GM23338 (cell line): ENCODE measurements at regions not wholly inside any gene's neighbourhood (a gene's known extent, or its start where the extent isn't known, plus 50 kb on each side); places are given as distances from the start of the nearest gene placed in this dataset.

Experiments
- CREB1 ChIP-seq: fragments of 250-450 bp; sonication (Bioruptor Pico); IDR thresholded peaks from 2 replicates; pipeline ENCODE4 v1.5.0; 2020; ENCODE audit warnings: low read depth, mild to moderate bottlenecking, moderate library complexity
- EZH2 ChIP-seq: fragments of 200-600 bp; sonication (generic); IDR thresholded peaks from one replicate; pipeline ENCODE4 v1.8.0; 2017; ENCODE audit warnings: antibody characterized with exemption, mild to moderate bottlenecking, low read depth; ENCODE audit not compliant: unreplicated experiment
- EZH2phosphoT487 ChIP-seq: fragments of 200-600 bp; sonication (generic); IDR thresholded peaks from one replicate; pipeline ENCODE4 v1.8.1; 2018; ENCODE audit warnings: antibody characterized with exemption; ENCODE audit not compliant: unreplicated experiment
- POLR2AphosphoS5 ChIP-seq: IDR thresholded peaks from 2 replicates; pipeline ENCODE4 v1.6.1; 2016; ENCODE audit warnings: antibody characterized with exemption, low read depth
- ZNF331 ChIP-seq: fragments of 250-450 bp; sonication (Bioruptor Pico); IDR thresholded peaks from 2 replicates; pipeline ENCODE4 v1.5.0; 2020; ENCODE audit warnings: low read depth, mild to moderate bottlenecking, moderate library complexity
- TF ChIP-seq, protein P1 (sequence below), 2 experiments: fragments of 200-600 bp in 1 of 2; sonication (generic) in 1 of 2; conservative IDR thresholded peaks; 2 replicates each; pipeline versions ENCODE4 v1.5.1 to v1.6.1; 2016 to 2017; ENCODE audit warnings: antibody characterized with exemption in 2 of 2, low read depth in 2 of 2, mild to moderate bottlenecking in 2 of 2, moderate library complexity in 1 of 2
- TF ChIP-seq, protein P2 (sequence below): IDR thresholded peaks from one replicate; pipeline ENCODE4 v1.6.1; 2018; ENCODE audit warnings: antibody characterized with exemption; ENCODE audit not compliant: unreplicated experiment

DNA sequence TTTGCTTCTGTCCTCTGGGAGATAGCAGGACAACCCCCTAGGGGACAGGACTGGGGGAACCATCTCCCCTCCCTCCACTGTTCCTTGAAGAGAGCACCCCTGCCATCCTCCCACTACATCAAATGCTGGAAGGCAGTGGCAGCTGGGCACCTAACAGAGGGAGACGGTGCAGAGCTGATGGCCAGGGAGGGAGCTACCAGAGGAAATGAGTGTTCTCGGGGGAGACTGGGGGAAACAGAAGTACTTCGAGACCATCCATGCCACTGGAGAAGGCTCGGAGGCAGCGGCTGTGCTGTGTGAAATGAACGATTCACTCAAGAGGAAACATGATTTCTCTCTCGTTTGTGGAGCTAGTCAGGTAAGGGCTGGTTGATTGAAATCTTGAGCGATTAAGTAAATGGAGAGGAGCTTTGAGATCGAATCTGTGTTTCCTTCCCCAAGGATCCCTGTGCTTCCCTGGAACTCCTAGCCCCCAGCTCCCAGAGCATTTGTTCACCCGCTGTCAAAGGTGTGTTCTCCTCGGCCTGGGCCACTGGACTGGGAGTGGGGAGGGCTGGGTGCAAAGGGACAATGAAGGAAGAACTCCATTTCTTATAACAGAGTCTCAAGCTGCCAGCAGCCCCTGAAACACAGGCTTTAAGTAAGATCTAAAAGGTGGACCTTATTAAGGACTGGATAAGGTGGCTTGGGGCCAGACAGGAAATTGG, 261.3 kb upstream of the MOCS1 start:
- TF ChIP-seq ZNF331 (CRISPR knock-in tag) = no peak
- TF ChIP-seq, protein P1, sequence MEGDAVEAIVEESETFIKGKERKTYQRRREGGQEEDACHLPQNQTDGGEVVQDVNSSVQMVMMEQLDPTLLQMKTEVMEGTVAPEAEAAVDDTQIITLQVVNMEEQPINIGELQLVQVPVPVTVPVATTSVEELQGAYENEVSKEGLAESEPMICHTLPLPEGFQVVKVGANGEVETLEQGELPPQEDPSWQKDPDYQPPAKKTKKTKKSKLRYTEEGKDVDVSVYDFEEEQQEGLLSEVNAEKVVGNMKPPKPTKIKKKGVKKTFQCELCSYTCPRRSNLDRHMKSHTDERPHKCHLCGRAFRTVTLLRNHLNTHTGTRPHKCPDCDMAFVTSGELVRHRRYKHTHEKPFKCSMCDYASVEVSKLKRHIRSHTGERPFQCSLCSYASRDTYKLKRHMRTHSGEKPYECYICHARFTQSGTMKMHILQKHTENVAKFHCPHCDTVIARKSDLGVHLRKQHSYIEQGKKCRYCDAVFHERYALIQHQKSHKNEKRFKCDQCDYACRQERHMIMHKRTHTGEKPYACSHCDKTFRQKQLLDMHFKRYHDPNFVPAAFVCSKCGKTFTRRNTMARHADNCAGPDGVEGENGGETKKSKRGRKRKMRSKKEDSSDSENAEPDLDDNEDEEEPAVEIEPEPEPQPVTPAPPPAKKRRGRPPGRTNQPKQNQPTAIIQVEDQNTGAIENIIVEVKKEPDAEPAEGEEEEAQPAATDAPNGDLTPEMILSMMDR (conservative IDR thresholded peaks at IDR 0.05; ENCODE audit: low read depth in 2 of 2) = no peak
- no peak for TF ChIP-seq POLR2AphosphoS5
- no peak for TF ChIP-seq CREB1 (CRISPR knock-in tag)
- TF ChIP-seq, protein P2, sequence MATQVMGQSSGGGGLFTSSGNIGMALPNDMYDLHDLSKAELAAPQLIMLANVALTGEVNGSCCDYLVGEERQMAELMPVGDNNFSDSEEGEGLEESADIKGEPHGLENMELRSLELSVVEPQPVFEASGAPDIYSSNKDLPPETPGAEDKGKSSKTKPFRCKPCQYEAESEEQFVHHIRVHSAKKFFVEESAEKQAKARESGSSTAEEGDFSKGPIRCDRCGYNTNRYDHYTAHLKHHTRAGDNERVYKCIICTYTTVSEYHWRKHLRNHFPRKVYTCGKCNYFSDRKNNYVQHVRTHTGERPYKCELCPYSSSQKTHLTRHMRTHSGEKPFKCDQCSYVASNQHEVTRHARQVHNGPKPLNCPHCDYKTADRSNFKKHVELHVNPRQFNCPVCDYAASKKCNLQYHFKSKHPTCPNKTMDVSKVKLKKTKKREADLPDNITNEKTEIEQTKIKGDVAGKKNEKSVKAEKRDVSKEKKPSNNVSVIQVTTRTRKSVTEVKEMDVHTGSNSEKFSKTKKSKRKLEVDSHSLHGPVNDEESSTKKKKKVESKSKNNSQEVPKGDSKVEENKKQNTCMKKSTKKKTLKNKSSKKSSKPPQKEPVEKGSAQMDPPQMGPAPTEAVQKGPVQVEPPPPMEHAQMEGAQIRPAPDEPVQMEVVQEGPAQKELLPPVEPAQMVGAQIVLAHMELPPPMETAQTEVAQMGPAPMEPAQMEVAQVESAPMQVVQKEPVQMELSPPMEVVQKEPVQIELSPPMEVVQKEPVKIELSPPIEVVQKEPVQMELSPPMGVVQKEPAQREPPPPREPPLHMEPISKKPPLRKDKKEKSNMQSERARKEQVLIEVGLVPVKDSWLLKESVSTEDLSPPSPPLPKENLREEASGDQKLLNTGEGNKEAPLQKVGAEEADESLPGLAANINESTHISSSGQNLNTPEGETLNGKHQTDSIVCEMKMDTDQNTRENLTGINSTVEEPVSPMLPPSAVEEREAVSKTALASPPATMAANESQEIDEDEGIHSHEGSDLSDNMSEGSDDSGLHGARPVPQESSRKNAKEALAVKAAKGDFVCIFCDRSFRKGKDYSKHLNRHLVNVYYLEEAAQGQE = no peak
- no peak for TF ChIP-seq EZH2phosphoT487
- TF ChIP-seq EZH2 = no peak
